Fibroblast of pulmonary artery (primary cell): ENCODE measurements at regions not wholly inside any gene's neighbourhood (a gene's known extent, or its start where the extent isn't known, plus 50 kb on each side); places are given as distances from the start of the nearest gene placed in this dataset.

Experiments
- DNase-seq: peaks from one replicate; pipeline ENCODE4 v3.0.0-alpha.2; 2010; ENCODE audit warnings: low read depth
- H3K4me3 ChIP-seq: replicated peaks from 2 replicates; pipeline ENCODE4 v1.5.1; 2011; ENCODE audit warnings: low read depth, mild to moderate bottlenecking, control low read depth, low read length, moderate library complexity
- CTCF ChIP-seq: IDR thresholded peaks from 2 replicates; pipeline ENCODE4 v1.5.1; 2011; ENCODE audit warnings: mild to moderate bottlenecking, control low read depth, low read length, inconsistent platforms; ENCODE audit errors: missing control alignments

- no peak overlapping the region for H3K4me3 ChIP-seq
- TF ChIP-seq CTCF = no peak
- no peak for DNase-seq
These were observed 2274.7 kb downstream of the TP53TG3F start for GRCh38 chr16:35733971-35734702.

- H3K4me3 ChIP-seq = no peak overlapping the region
- DNase-seq = no peak
- TF ChIP-seq CTCF = no peak
These were observed 2275.5 kb downstream of the TP53TG3F start for GRCh38 chr16:35734728-35735402.

GRCh38 chr16:35735403-35736251 lies 2276.2 kb downstream of the TP53TG3F start:
- H3K4me3 ChIP-seq = no peak overlapping the region
- no peak for TF ChIP-seq CTCF
- DNase-seq = no peak

- TF ChIP-seq CTCF = no peak
- no peak for DNase-seq
- H3K4me3 ChIP-seq = no peak overlapping the region
These were observed 2277.1 kb downstream of the TP53TG3F start for GRCh38 chr16:35736546-35736945.

GRCh38 chr16:35737076-35737475 lies 2277.7 kb downstream of the TP53TG3F start:
- DNase-seq = no peak
- TF ChIP-seq CTCF = no peak
- no peak overlapping the region for H3K4me3 ChIP-seq

- DNase-seq = no peak
- no peak overlapping the region for H3K4me3 ChIP-seq
- TF ChIP-seq CTCF = no peak
These were observed 2282.1 kb downstream of the TP53TG3F start for GRCh38 chr16:35741546-35741945.
